ACC112 (cell line): ENCODE measurements at regions not wholly inside any gene's neighbourhood (a gene's known extent, or its start where the extent isn't known, plus 50 kb on each side); places are given as distances from the start of the nearest gene placed in this dataset.
A peak's percentile ranks its signal among the peaks of the same experiment; 100 is the strongest.

Source experiments
- H2AFZ ChIP-seq: fragments of 200-600 bp; sonication (generic); one replicate; pipeline ENCODE4 v1.6.0; 2017; ENCODE audit warnings: antibody characterized with exemption, low read length; ENCODE audit not compliant: unreplicated experiment
- H3K27ac ChIP-seq: fragments of 200-600 bp; sonication (generic); 2 replicates; pipeline ENCODE4 v1.5.1; 2014; ENCODE audit warnings: low read depth, mild to moderate bottlenecking, antibody characterized with exemption, low read length, moderate library complexity
- H3K27me3 ChIP-seq: fragments of 200-600 bp; sonication (generic); 2 replicates; pipeline ENCODE4 v1.6.1; 2014; ENCODE audit warnings: mild to moderate bottlenecking, antibody characterized with exemption, low read length, moderate library complexity, mixed read lengths; ENCODE audit not compliant: insufficient read depth
- H3K36me3 ChIP-seq: fragments of 200-600 bp; sonication (generic); 2 replicates; pipeline ENCODE4 v1.6.1; 2016; ENCODE audit warnings: mild to moderate bottlenecking, antibody characterized with exemption, low read length, moderate library complexity, mixed read lengths; ENCODE audit not compliant: insufficient read depth
- H3K4me1 ChIP-seq: fragments of 200-600 bp; sonication (generic); one replicate; pipeline ENCODE4 v1.6.1; 2016; ENCODE audit warnings: low read length, mixed read lengths; ENCODE audit not compliant: insufficient read depth, unreplicated experiment, control insufficient read depth
- H3K4me3 ChIP-seq: fragments of 200-600 bp; sonication (generic); 2 replicates; pipeline ENCODE4 v1.5.1; 2014; ENCODE audit warnings: mild to moderate bottlenecking, low read depth, low read length
- H3K79me2 ChIP-seq: fragments of 200-600 bp; sonication (generic); one replicate; pipeline ENCODE4 v1.6.0; 2016; ENCODE audit warnings: low read length; ENCODE audit not compliant: control insufficient read depth, unreplicated experiment, insufficient read depth

- no peak overlapping the region for H3K27ac ChIP-seq
- no peaks in the 10 kb centered on the region for H3K27me3 ChIP-seq
Observed at GRCh38 chr7:21028186-21028585, 241.5 kb upstream of the SP8 start.

GRCh38 chr7:21028599-21028998 is 241.9 kb upstream of the SP8 start:
- Histone ChIP-seq H3K79me2 (no peaks in the 10 kb centered on the region), H3K36me3 (no peaks in the 10 kb centered on the region), H3K4me3 (peak overlapping the region; percentile 35; the same call in 1 of the 2 replicates), H2AFZ (no peak overlapping the region), H3K27me3 (no peaks in the 10 kb centered on the region), H3K27ac (no peak overlapping the region), H3K4me1 (no peaks in the 10 kb centered on the region)

More at GRCh38 chr7:21028186-21028585, 241.5 kb upstream of the SP8 start:
- H3K36me3 ChIP-seq, result no peaks in the 10 kb centered on the region
- H3K4me1 ChIP-seq, result no peaks in the 10 kb centered on the region
- H2AFZ ChIP-seq, result no peak overlapping the region
- H3K4me3 ChIP-seq, result no peak overlapping the region
- no peaks in the 10 kb centered on the region for H3K79me2 ChIP-seq

GRCh38 chr7:21029006-21029405 is 242.3 kb upstream of the SP8 start:
- Histone ChIP-seq H3K4me1 (no peaks in the 10 kb centered on the region), H3K4me3 (peak overlapping the region; percentile 35; the same call in 1 of the 2 replicates), H3K27ac (no peak overlapping the region), H3K27me3 (no peaks in the 10 kb centered on the region), H3K36me3 (no peaks in the 10 kb centered on the region), H2AFZ (no peak overlapping the region), H3K79me2 (no peaks in the 10 kb centered on the region)

- H3K79me2 ChIP-seq, result no peaks in the 10 kb centered on the region
- no peaks in the 10 kb centered on the region for H3K27me3 ChIP-seq
- no peaks in the 10 kb centered on the region for H3K36me3 ChIP-seq
- no peak overlapping the region for H3K27ac ChIP-seq
- no peak overlapping the region for H2AFZ ChIP-seq
- H3K4me1 ChIP-seq, result no peaks in the 10 kb centered on the region
- H3K4me3 ChIP-seq, result no peak overlapping the region
Observed at GRCh38 chr7:21030237-21030871, 243.7 kb upstream of the SP8 start.

- H3K27me3 ChIP-seq, result no peaks in the 10 kb centered on the region
Observed at GRCh38 chr7:21041252-21041651, 254.6 kb upstream of the SP8 start.

GRCh38 chr7:21041666-21042065 is 255.0 kb upstream of the SP8 start:
- no peak overlapping the region for H3K4me3 ChIP-seq
- H3K27me3 ChIP-seq, result no peaks in the 10 kb centered on the region
- H3K4me1 ChIP-seq, result no peaks in the 10 kb centered on the region
- H3K27ac ChIP-seq, result no peak overlapping the region
- no peak overlapping the region for H2AFZ ChIP-seq
- no peaks in the 10 kb centered on the region for H3K79me2 ChIP-seq
- H3K36me3 ChIP-seq, result no peaks in the 10 kb centered on the region

More at GRCh38 chr7:21041252-21041651, 254.6 kb upstream of the SP8 start:
- H3K4me3 ChIP-seq, result no peak overlapping the region
- no peaks in the 10 kb centered on the region for H3K36me3 ChIP-seq
- no peaks in the 10 kb centered on the region for H3K4me1 ChIP-seq
- H3K27ac ChIP-seq, result no peak overlapping the region
- no peaks in the 10 kb centered on the region for H3K79me2 ChIP-seq
- no peak overlapping the region for H2AFZ ChIP-seq

- H3K4me1 ChIP-seq, result no peaks in the 10 kb centered on the region
- H3K79me2 ChIP-seq, result no peaks in the 10 kb centered on the region
- no peaks in the 10 kb centered on the region for H3K27me3 ChIP-seq
- no peak overlapping the region for H2AFZ ChIP-seq
- H3K27ac ChIP-seq, result no peak overlapping the region
- no peak overlapping the region for H3K4me3 ChIP-seq
- H3K36me3 ChIP-seq, result no peaks in the 10 kb centered on the region
Observed at GRCh38 chr7:21044384-21044783, 257.7 kb upstream of the SP8 start.

GRCh38 chr7:21044913-21045568 is 258.4 kb upstream of the SP8 start:
- Histone ChIP-seq H3K79me2 (no peaks in the 10 kb centered on the region), H3K27me3 (no peaks in the 10 kb centered on the region), H3K27ac (no peak overlapping the region), H3K4me3 (no peak overlapping the region), H3K36me3 (no peaks in the 10 kb centered on the region), H3K4me1 (no peaks in the 10 kb centered on the region), H2AFZ (no peak overlapping the region)

- no peak overlapping the region for H3K4me3 ChIP-seq
- no peak overlapping the region for H2AFZ ChIP-seq
- no peaks in the 10 kb centered on the region for H3K36me3 ChIP-seq
- no peaks in the 10 kb centered on the region for H3K79me2 ChIP-seq
- H3K27ac ChIP-seq, result no peak overlapping the region
- no peaks in the 10 kb centered on the region for H3K27me3 ChIP-seq
- no peaks in the 10 kb centered on the region for H3K4me1 ChIP-seq
Observed at GRCh38 chr7:21051865-21052264, 265.2 kb upstream of the SP8 start.

GRCh38 chr7:21054427-21055112 is 267.9 kb upstream of the SP8 start:
- Histone ChIP-seq H3K4me1 (no peaks in the 10 kb centered on the region), H3K36me3 (no peaks in the 10 kb centered on the region), H3K27ac (no peak overlapping the region), H3K79me2 (no peaks in the 10 kb centered on the region), H3K27me3 (no peaks in the 10 kb centered on the region), H3K4me3 (no peak overlapping the region), H2AFZ (no peak overlapping the region)

- Histone ChIP-seq H3K4me1 (no peaks in the 10 kb centered on the region), H3K27ac (no peak overlapping the region), H3K27me3 (no peaks in the 10 kb centered on the region), H3K79me2 (no peaks in the 10 kb centered on the region), H3K36me3 (no peaks in the 10 kb centered on the region), H3K4me3 (no peak overlapping the region), H2AFZ (no peak overlapping the region)
Observed at GRCh38 chr7:21059069-21059468, 272.4 kb upstream of the SP8 start.
